ENCODE measurements at regions not wholly inside any gene's neighbourhood (a gene's known extent, or its start where the extent isn't known, plus 50 kb on each side); places are given as distances from the start of the nearest gene placed in this dataset.

DNA sequence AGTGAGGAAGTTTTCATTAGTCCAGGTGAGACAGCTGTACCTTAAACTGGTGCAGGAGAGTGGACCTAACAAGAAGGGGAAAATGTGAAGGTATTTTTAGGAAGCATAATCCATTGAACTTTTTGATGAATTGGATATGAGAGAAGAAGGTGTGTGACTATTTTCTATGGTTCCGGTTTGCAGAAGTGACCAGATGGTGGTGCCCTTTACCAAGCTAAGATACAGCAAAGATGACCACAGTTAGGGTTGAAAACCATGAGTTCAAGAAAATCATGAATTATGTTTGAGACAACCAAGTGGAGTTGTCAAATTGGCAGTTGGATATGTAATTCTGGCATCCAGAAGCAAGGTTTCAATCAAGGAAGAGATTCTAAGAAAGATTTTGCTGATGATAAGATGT is 61.9 kb upstream of the NRSN1 start:
- no peaks in the 10 kb centered on the region for H3K36me3 Mint-ChIP-seq
- H3K9me3 Mint-ChIP-seq = peaks cover 0 to 3% (median 2%) of the 10 kb centered on the region in 3 donors
- H3K27me3 Mint-ChIP-seq = no peaks in the 10 kb centered on the region
- no peaks in the 10 kb centered on the region for H3K4me1 Mint-ChIP-seq
- no peak overlapping the region for H3K4me3 Mint-ChIP-seq
- H3K27ac Mint-ChIP-seq = no peak overlapping the region

DNA sequence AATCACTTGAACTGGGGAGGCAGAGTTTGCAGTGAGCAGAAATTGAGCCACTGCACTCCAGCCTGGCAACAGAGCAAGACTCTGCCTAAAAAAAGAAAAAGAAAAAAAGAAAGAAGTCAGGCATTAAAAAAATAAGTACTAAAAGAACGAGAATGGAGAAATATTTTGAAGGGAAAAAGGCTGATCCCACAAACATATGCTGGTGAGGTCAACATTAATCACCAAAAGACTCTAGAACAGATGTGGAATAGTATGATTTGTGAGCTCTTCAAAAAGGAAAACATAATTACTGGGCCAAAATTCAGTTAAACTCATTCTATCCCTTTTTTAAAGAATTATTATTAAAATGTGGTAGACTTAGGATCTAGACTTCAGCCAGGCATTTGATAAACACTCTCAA is 61.2 kb upstream of the NRSN1 start:
- Mint-ChIP-seq H3K27me3 (no peaks in the 10 kb centered on the region), H3K4me1 (no peaks in the 10 kb centered on the region), H3K36me3 (no peaks in the 10 kb centered on the region), H3K9me3 (peaks cover 0 to 3% (median 2%) of the 10 kb centered on the region in 3 donors), H3K27ac (no peak overlapping the region), H3K4me3 (no peak overlapping the region)

GRCh38 chr6:24069526-24069925 is 56.5 kb upstream of the NRSN1 start:
- Mint-ChIP-seq H3K4me1 (peaks cover 0 to 3% (median 1%) of the 10 kb centered on the region in 3 donors), H3K4me3 (no peak overlapping the region), H3K9me3 (peaks cover 0 to 4% (median 0%) of the 10 kb centered on the region in 3 donors), H3K27ac (no peak overlapping the region), H3K27me3 (no peaks in the 10 kb centered on the region), H3K36me3 (no peaks in the 10 kb centered on the region)

DNA sequence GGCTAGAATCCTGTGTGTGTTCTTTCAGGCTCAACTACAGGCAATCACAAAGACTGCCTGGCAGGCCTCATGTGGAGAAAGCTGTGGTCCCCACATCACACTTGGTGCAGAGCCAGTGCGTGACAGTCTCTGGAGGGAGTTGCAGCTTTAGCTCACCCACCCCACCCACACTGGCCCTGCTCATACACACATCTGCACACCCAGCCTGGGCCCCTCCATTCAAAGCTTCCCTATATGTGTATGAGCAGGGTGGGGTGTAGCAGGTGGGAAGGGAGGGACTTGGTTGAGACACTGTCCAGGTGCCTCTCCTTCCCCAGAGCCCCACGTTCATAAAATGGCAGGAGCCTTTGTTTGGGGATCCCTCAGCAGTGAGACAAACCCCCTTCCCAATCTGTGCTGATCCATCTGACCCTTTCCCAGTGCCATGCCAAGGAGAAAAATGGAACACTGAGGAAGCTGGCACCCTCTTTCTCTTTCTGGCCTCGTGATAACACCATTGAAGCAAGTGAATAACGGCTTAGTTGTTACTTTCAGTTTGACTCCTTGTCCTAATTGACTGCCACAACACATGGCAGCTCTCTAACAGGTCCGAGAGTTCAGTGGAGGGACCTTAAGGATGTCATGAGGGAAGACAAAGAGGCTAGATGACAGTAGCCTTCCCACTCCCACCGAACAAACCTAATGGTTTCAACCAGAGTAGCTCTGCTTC is 53.8 kb upstream of the NRSN1 start:
- peak overlapping the region in 1 of 4 donors; percentile 24 for H3K4me3 Mint-ChIP-seq
- no peaks in the 10 kb centered on the region for H3K27me3 Mint-ChIP-seq
- no peaks in the 10 kb centered on the region for H3K36me3 Mint-ChIP-seq
- no peak overlapping the region for H3K27ac Mint-ChIP-seq
- H3K4me1 Mint-ChIP-seq = peaks cover 0 to 3% (median 1%) of the 10 kb centered on the region in 3 donors
- H3K9me3 Mint-ChIP-seq = peaks cover 0 to 4% (median 2%) of the 10 kb centered on the region in 3 donors

- Mint-ChIP-seq H3K9me3 (peaks cover 0 to 4% (median 2%) of the 10 kb centered on the region in 3 donors), H3K36me3 (no peaks in the 10 kb centered on the region), H3K27ac (no peak overlapping the region), H3K4me3 (no peak overlapping the region), H3K4me1 (peaks cover 0 to 3% (median 1%) of the 10 kb centered on the region in 3 donors), H3K27me3 (no peaks in the 10 kb centered on the region)
Observed at GRCh38 chr6:24076011-24076410, 50.0 kb upstream of the NRSN1 start.
